Glutamatergic neuron (in vitro differentiated cells): ENCODE measurements at regions not wholly inside any gene's neighbourhood (a gene's known extent, or its start where the extent isn't known, plus 50 kb on each side); places are given as distances from the start of the nearest gene placed in this dataset.

Source experiments
- DNase-seq: peaks from one replicate; pipeline ENCODE4 v3.0.0; 2022
- H3K27ac Mint-ChIP-seq: one replicate; pipeline ENCODE4 v1.8.0; 2020; ENCODE audit warnings: mild to moderate bottlenecking, mixed read lengths, inconsistent platforms; ENCODE audit not compliant: unreplicated experiment
- H3K27me3 Mint-ChIP-seq: one replicate; pipeline ENCODE4 v1.8.0; 2020; ENCODE audit warnings: mild to moderate bottlenecking, moderate library complexity, mixed read lengths, inconsistent platforms; ENCODE audit not compliant: unreplicated experiment
- H3K36me3 Mint-ChIP-seq: one replicate; pipeline ENCODE4 v1.8.0; 2020; ENCODE audit warnings: mild to moderate bottlenecking, mixed read lengths, inconsistent platforms; ENCODE audit not compliant: unreplicated experiment
- H3K4me1 Mint-ChIP-seq: one replicate; pipeline ENCODE4 v1.8.0; 2020; ENCODE audit warnings: mild to moderate bottlenecking, low read depth, mixed read lengths, inconsistent platforms; ENCODE audit not compliant: unreplicated experiment
- H3K4me3 Mint-ChIP-seq: one replicate; pipeline ENCODE4 v1.8.0; 2020; ENCODE audit warnings: mild to moderate bottlenecking, mixed read lengths, inconsistent platforms; ENCODE audit not compliant: unreplicated experiment
- H3K9me3 Mint-ChIP-seq: one replicate; pipeline ENCODE4 v1.8.0; 2020; ENCODE audit warnings: mild to moderate bottlenecking, moderate library complexity, mixed read lengths, inconsistent platforms; ENCODE audit not compliant: unreplicated experiment
- CTCF ChIP-seq: fragments of 200-600 bp; sonication (generic); IDR thresholded peaks from one replicate; pipeline ENCODE4 v1.5.0; 2021; ENCODE audit not compliant: partially characterized antibody, unreplicated experiment

DNA sequence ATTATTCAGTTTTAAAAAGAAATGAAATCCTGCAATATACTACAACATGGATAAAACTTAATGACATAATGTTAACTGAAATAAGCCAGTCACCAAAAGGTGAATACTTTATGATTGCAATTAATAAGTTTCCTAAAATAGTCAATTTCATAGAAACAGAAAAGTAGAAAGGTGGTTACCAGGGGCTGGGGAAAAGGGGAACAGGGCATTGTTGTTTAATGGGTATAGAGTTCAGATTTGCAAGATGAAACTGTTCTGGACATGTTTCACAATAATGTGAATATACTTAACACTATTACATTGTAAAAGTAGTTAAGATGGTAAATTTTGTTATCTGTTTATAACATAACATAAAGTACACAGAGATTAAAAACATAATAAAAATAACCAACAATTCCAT, 550.9 kb downstream of the CCER1 start:
- TF ChIP-seq CTCF: no peak
- H3K4me3 Mint-ChIP-seq: no peak overlapping the region
- H3K4me1 Mint-ChIP-seq: peaks cover 2% of the 10 kb centered on the region
- peaks cover 2% of the 10 kb centered on the region for H3K27me3 Mint-ChIP-seq
- H3K9me3 Mint-ChIP-seq: no peaks in the 10 kb centered on the region
- no peak overlapping the region for H3K27ac Mint-ChIP-seq
- DNase-seq: no peak
- peaks cover 5% of the 10 kb centered on the region for H3K36me3 Mint-ChIP-seq

DNA sequence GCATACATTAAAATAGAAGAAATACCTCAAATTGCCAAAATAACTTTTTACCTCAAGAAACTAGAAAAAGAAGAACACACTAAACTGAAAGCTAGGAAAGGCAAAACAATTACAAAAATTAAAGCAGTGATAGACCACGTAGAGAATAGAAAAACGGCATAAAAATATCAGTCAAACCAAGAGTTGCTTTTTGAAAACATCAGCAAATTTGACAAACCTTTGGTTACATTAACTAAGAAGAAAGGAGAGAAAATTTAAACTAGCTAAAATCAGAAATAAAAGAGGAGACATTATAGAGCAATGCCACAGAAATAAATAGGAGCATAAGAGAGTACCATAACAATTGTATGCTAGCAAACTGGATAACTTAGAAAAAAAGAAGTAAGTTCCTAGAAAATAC, 553.8 kb downstream of the CCER1 start:
- peaks cover 2% of the 10 kb centered on the region for H3K4me1 Mint-ChIP-seq
- H3K27ac Mint-ChIP-seq: no peak overlapping the region

DNA sequence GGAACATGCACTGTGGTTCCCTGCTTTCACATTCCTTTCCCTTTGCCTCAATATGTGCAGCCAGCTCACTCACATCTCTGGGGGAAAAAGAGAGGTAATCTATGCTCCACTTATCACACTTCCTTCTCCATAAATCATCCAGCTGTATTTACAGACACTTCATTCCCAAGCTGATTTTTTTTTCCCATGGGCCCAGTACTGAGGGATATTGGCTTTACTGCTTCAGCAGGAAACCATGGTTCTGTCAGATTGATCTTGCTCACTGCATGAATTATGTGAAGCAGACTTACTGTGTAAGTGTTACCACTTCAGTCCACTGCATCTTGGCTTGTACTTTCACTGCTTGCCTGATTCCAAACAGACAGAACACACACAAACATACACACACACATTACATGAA, 555.6 kb downstream of the CCER1 start:
- H3K36me3 Mint-ChIP-seq: peaks cover 7% of the 10 kb centered on the region
- no peak overlapping the region for H3K27ac Mint-ChIP-seq
- H3K4me3 Mint-ChIP-seq: no peak overlapping the region
- no peaks in the 10 kb centered on the region for H3K27me3 Mint-ChIP-seq
- no peaks in the 10 kb centered on the region for H3K9me3 Mint-ChIP-seq
- no peak for DNase-seq
- H3K4me1 Mint-ChIP-seq: peaks cover 2% of the 10 kb centered on the region
- no peak for TF ChIP-seq CTCF

More for the DNA sequence above, 553.8 kb downstream of the CCER1 start:
- no peaks in the 10 kb centered on the region for H3K9me3 Mint-ChIP-seq
- TF ChIP-seq CTCF: no peak
- peaks cover 7% of the 10 kb centered on the region for H3K36me3 Mint-ChIP-seq
- no peak overlapping the region for H3K4me3 Mint-ChIP-seq
- H3K27me3 Mint-ChIP-seq: no peaks in the 10 kb centered on the region
- DNase-seq: no peak

- no peak for DNase-seq
- H3K27me3 Mint-ChIP-seq: no peaks in the 10 kb centered on the region
- no peak for TF ChIP-seq CTCF
- H3K4me3 Mint-ChIP-seq: no peak overlapping the region
- no peaks in the 10 kb centered on the region for H3K9me3 Mint-ChIP-seq
- H3K4me1 Mint-ChIP-seq: peaks cover 2% of the 10 kb centered on the region
- peaks cover 7% of the 10 kb centered on the region for H3K36me3 Mint-ChIP-seq
- no peak overlapping the region for H3K27ac Mint-ChIP-seq
These were observed 556.6 kb downstream of the CCER1 start for GRCh38 chr12:90398285-90398836.

DNA sequence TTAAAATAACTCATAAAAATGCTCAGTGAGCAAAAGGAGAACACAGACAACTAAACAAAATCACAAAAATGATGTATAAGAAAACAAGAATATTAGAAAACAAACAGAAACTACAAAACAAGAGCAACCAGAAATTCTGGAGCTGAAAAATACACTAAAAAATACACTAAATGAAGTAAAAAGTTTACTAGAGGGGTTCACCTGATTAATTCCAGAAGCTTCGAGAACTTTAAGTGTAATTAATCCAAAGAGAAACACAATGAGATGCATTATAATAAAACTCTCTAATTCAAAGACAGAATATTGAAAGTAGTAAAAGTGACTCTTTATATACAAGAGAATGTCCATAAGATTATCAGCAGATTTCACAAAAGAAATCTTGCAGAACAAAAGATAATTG, 558.4 kb downstream of the CCER1 start:
- no peak for TF ChIP-seq CTCF
- Mint-ChIP-seq H3K36me3 (peaks cover 7% of the 10 kb centered on the region), H3K27me3 (no peaks in the 10 kb centered on the region), H3K4me3 (no peak overlapping the region), H3K9me3 (no peaks in the 10 kb centered on the region), H3K4me1 (peaks cover 2% of the 10 kb centered on the region), H3K27ac (no peak overlapping the region)
- DNase-seq: no peak
